GM10266 (cell line): ENCODE measurements at regions not wholly inside any gene's neighbourhood (a gene's known extent, or its start where the extent isn't known, plus 50 kb on each side); places are given as distances from the start of the nearest gene placed in this dataset.

Experiments
- DNase-seq: peaks from one replicate; pipeline ENCODE4 v3.0.0; 2012; ENCODE audit errors: extremely low spot score
- TF ChIP-seq, protein P1 (sequence below): IDR thresholded peaks from 2 replicates; pipeline ENCODE4 v1.5.1; 2012; ENCODE audit warnings: mild to moderate bottlenecking, low read depth; ENCODE audit not compliant: control insufficient read depth, insufficient read depth; ENCODE audit errors: missing control alignments

- DNase-seq, result no peak
- TF ChIP-seq, protein P1, sequence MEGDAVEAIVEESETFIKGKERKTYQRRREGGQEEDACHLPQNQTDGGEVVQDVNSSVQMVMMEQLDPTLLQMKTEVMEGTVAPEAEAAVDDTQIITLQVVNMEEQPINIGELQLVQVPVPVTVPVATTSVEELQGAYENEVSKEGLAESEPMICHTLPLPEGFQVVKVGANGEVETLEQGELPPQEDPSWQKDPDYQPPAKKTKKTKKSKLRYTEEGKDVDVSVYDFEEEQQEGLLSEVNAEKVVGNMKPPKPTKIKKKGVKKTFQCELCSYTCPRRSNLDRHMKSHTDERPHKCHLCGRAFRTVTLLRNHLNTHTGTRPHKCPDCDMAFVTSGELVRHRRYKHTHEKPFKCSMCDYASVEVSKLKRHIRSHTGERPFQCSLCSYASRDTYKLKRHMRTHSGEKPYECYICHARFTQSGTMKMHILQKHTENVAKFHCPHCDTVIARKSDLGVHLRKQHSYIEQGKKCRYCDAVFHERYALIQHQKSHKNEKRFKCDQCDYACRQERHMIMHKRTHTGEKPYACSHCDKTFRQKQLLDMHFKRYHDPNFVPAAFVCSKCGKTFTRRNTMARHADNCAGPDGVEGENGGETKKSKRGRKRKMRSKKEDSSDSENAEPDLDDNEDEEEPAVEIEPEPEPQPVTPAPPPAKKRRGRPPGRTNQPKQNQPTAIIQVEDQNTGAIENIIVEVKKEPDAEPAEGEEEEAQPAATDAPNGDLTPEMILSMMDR, result no peak
These were observed 69.5 kb downstream of the ZNF503 start for GRCh38 chr10:75332081-75332480.

DNA sequence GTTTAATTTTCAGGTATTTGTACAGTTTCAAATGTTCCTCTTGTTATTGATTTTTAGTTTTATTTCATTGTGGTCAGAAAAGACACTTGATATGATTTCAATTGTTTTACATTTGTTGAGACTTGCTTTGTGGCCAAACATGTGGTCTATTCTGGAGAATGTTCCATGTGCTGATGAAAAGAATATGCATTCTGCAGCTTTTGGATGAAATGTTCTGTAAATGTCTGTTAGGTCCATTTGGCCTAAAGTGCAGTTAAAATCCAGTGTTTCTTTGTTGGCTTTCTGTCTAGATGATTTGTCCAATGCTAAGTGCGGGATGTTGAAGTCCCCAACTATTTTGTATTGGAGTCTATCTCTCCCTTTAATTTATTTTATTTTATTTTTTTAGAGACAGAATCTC, 70.5 kb downstream of the ZNF503 start:
- TF ChIP-seq, protein P1, result no peak
- DNase-seq, result no peak

DNA sequence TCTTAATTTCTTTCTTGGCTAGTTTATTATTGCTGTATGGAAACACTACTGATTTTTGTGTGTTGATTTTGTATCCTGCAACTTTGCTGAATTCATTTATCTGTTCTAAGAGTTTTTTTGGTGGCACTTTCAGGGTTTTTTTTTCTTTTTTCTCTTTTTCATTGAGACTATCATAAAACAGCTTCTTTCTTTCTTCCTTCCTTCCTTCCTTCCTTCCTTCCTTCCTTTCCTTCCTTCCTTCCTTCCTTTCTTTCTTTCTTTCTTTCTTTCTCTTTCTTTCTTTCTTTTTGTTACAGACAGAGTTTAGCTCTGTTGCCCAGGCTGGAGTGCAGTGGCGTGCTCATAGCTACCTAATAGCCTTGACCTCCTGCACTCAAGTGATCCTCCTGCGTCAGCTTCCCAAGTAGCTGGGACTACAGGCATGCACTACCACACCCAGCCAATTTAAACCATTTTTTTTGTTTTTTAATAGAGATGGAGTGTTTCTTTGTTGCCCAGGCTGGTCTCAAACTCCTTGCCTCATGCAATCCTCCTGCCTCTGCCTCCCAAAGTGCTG, 72.3 kb downstream of the ZNF503 start:
- DNase-seq, result no peak
- TF ChIP-seq, protein P1, result no peak

GRCh38 chr10:75326306-75326705, 75.3 kb downstream of the ZNF503 start:
- DNase-seq, result no peak

DNA sequence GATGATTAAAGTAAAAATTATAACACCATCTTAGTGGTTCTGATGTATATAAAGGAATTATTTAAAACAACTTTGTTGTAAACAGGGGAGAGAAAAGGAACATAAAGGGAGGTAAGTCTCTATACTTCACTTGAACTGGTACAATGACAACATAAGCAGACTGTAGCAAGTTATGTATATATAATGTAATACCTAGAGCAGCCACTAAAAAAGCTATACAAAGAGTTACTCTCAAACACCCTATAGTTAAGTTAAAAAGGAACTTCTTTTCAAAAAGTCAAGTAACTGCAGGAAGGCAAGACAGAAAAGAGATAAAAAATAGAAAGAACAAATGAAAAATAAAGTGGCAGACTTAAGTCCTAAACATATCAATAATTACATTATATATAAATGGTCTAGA, 82.3 kb downstream of the ZNF503 start:
- TF ChIP-seq, protein P1, result no peak
- DNase-seq, result no peak

More at GRCh38 chr10:75326306-75326705, 75.3 kb downstream of the ZNF503 start:
- TF ChIP-seq, protein P1, result no peak

- TF ChIP-seq, protein P1, result no peak
- no peak for DNase-seq
These were observed 78.8 kb upstream of the COMTD1 start for GRCh38 chr10:75314570-75314969.

- no peak for DNase-seq
- TF ChIP-seq, protein P1, result no peak
These were observed 76.7 kb upstream of the COMTD1 start for GRCh38 chr10:75312440-75312839.
